ENCODE measurements at regions not wholly inside any gene's neighbourhood (a gene's known extent, or its start where the extent isn't known, plus 50 kb on each side); places are given as distances from the start of the nearest gene placed in this dataset.

DNA sequence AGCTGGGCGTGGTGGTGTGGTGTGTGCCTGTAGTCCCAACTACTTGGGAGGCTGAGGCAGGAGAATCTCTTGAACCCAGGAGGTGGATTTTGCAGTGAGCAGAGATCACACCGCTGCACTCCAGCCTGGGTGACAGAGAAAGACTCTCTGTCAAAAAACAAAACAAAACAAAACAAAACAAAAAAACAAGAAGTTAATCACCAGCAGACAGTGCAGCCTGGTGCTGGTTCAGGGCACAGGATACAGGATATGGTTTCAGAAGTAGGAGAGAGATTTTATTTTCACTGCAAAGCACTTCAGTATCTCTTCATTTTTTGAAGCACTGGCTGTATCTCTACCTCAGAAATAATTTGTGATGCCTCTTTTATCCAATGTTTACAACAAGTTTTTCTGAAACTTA lies 1222.9 kb upstream of the PRKX start:
- Histone ChIP-seq H3K27me3 (replicated peaks; ENCODE audit: insufficient read depth) (no peaks in the 10 kb centered on the region), H3K27ac (no peak overlapping the region), H3K4me1 (replicated peaks) (no peaks in the 10 kb centered on the region), H3K4me3 (no peak overlapping the region), H3K9me3 (no peaks in the 10 kb centered on the region), H3K36me3 (no peaks in the 10 kb centered on the region)
- intact Hi-C loops (cut with DNase I): no loop called here
- TF ChIP-seq POLR2AphosphoS5 (IDR thresholded peaks at IDR 0.05): no peak
- no peak for TF ChIP-seq POLR2A (IDR thresholded peaks at IDR 0.05)
- TF ChIP-seq, protein P1, sequence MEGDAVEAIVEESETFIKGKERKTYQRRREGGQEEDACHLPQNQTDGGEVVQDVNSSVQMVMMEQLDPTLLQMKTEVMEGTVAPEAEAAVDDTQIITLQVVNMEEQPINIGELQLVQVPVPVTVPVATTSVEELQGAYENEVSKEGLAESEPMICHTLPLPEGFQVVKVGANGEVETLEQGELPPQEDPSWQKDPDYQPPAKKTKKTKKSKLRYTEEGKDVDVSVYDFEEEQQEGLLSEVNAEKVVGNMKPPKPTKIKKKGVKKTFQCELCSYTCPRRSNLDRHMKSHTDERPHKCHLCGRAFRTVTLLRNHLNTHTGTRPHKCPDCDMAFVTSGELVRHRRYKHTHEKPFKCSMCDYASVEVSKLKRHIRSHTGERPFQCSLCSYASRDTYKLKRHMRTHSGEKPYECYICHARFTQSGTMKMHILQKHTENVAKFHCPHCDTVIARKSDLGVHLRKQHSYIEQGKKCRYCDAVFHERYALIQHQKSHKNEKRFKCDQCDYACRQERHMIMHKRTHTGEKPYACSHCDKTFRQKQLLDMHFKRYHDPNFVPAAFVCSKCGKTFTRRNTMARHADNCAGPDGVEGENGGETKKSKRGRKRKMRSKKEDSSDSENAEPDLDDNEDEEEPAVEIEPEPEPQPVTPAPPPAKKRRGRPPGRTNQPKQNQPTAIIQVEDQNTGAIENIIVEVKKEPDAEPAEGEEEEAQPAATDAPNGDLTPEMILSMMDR (IDR thresholded peaks at IDR 0.05): no peak
- WGBS: 88% methylated on average over 2 of the region's 2 CpGs
- no peak for DNase-seq (ENCODE audit: low spot score)

DNA sequence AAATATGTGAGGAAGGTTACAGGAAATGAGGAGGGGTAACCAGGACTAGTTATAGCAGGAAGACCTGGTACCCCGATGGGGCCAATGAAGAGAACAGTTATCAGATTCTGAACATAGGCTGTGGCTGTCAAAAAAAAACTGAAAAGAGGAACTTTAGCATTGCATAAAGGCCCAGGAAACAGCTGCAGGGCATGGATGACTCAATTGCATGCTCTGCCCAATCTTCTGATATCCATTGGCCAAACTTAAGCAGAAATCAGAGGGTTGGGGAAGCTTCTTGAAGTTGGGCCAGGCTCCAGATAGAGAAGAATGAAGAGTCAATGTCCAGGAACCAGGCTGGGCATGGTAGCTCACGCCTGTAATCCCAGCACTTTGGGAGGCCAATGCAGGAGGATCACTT lies 1222.4 kb upstream of the PRKX start:
- H3K4me1 ChIP-seq (replicated peaks): no peaks in the 10 kb centered on the region
- H3K9me3 ChIP-seq: no peaks in the 10 kb centered on the region
- no peak overlapping the region for H3K4me3 ChIP-seq
- intact Hi-C loops (cut with DNase I): no loop called here
- TF ChIP-seq POLR2AphosphoS5 (IDR thresholded peaks at IDR 0.05): no peak
- TF ChIP-seq, protein P1 (IDR thresholded peaks at IDR 0.05): no peak
- TF ChIP-seq POLR2A (IDR thresholded peaks at IDR 0.05): no peak
- H3K27ac ChIP-seq: no peak overlapping the region
- WGBS: 62% methylated on average over 1 of the region's 2 CpGs
- H3K36me3 ChIP-seq: no peaks in the 10 kb centered on the region
- no peak for DNase-seq (ENCODE audit: low spot score)
- no peaks in the 10 kb centered on the region for H3K27me3 ChIP-seq (replicated peaks; ENCODE audit: insufficient read depth)

DNA sequence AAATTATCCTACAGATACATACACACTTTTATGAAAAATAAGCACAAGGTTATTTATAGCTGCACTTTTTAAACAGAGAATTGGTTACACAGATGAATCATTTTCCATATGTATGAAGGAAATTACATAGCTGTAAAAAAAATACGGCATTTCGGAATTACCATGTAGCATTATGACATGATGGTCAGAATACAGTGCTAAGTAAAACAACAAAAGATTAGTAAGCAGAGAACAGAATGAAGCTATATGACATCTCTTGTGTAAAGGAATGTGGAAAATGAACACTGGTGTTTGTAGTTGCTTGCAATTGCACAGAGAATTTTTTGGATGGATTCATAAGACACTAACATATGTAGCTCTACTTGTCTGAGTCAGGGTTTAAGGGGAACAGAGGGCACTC lies 1222.0 kb upstream of the PRKX start:
- 92% methylated on average over 2 of the region's 2 CpGs for WGBS
- Histone ChIP-seq H3K36me3 (no peaks in the 10 kb centered on the region), H3K4me3 (no peak overlapping the region), H3K27ac (no peak overlapping the region), H3K9me3 (no peaks in the 10 kb centered on the region), H3K4me1 (replicated peaks) (no peaks in the 10 kb centered on the region), H3K27me3 (replicated peaks; ENCODE audit: insufficient read depth) (no peaks in the 10 kb centered on the region)
- TF ChIP-seq POLR2AphosphoS5 (IDR thresholded peaks at IDR 0.05) (no peak), POLR2A (IDR thresholded peaks at IDR 0.05) (no peak)
- TF ChIP-seq, protein P1 (IDR thresholded peaks at IDR 0.05): no peak
- no peak for DNase-seq (ENCODE audit: low spot score)
- intact Hi-C loops (cut with DNase I): no loop called here

DNA sequence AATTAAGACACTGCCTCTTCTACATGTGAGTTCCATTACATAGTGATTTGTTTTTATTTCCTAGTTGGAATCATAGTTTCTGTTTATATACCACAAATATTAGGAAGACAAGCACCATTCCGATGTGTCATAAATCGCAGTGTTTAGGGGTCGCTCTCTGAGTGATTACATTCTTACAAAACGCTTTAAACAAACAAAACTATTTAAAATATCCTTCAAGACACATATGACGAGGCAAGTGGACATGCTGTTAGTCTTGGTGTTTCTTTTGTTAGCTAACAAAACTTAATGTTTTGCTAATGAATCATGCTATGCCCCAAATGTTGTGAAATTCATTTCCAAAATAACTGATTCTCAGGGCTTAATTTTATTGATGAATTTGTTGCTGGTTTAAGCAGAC lies 1219.3 kb upstream of the PRKX start:
- no peak overlapping the region for H3K4me3 ChIP-seq
- no peak overlapping the region for H3K27ac ChIP-seq
- H3K4me1 ChIP-seq (replicated peaks): no peaks in the 10 kb centered on the region
- no peaks in the 10 kb centered on the region for H3K36me3 ChIP-seq
- no peak for DNase-seq (ENCODE audit: low spot score)
- no peaks in the 10 kb centered on the region for H3K9me3 ChIP-seq
- intact Hi-C loops (cut with DNase I): no loop called here
- H3K27me3 ChIP-seq (replicated peaks; ENCODE audit: insufficient read depth): no peaks in the 10 kb centered on the region
- TF ChIP-seq POLR2A (IDR thresholded peaks at IDR 0.05) (no peak), POLR2AphosphoS5 (IDR thresholded peaks at IDR 0.05) (no peak)
- TF ChIP-seq, protein P1 (IDR thresholded peaks at IDR 0.05): no peak
- WGBS: 8% methylated on average over 5 of the region's 5 CpGs

DNA sequence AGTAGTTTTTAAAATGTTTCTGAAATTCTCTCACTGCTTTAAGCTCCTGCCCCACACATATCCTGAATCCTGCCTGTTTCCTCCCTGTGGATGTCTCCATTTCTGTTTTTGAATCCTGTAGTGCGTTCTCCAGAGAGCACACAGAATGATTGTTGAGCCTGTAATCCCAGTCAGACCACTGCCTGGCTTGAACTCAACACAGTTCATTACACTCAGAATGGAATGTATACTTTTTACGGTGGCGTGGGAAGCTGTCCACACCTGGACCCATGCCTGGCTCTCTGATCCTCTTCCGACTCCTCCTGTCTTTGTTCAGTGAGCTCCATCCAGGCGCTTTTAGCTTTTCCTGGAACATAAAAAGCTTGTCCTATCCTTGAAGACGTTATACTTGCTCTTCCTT lies 1217.0 kb upstream of the PRKX start:
- Histone ChIP-seq H3K36me3 (no peaks in the 10 kb centered on the region), H3K27me3 (replicated peaks; ENCODE audit: insufficient read depth) (no peaks in the 10 kb centered on the region), H3K4me3 (no peak overlapping the region), H3K4me1 (replicated peaks) (no peaks in the 10 kb centered on the region), H3K27ac (no peak overlapping the region), H3K9me3 (no peaks in the 10 kb centered on the region)
- 15% methylated on average over 6 of the region's 6 CpGs for WGBS
- intact Hi-C loops (cut with DNase I): no loop called here
- TF ChIP-seq, protein P1 (IDR thresholded peaks at IDR 0.05): no peak
- no peak for TF ChIP-seq POLR2A (IDR thresholded peaks at IDR 0.05)
- no peak for TF ChIP-seq POLR2AphosphoS5 (IDR thresholded peaks at IDR 0.05)
- no peak for DNase-seq (ENCODE audit: low spot score)
